ENCODE measurements at regions not wholly inside any gene's neighbourhood (a gene's known extent, or its start where the extent isn't known, plus 50 kb on each side); places are given as distances from the start of the nearest gene placed in this dataset.

GRCh38 chr7:119465798-119466305, 807.1 kb upstream of the KCND2 start:
- H3K4me1 ChIP-seq, result no peaks in the 10 kb centered on the region
- H3K9me3 ChIP-seq, result no peaks in the 10 kb centered on the region
- no peaks in the 10 kb centered on the region for H3K36me3 ChIP-seq
- intact Hi-C loops (cut with DNase I), result no loop called here
- no peaks in the 10 kb centered on the region for H3K27me3 ChIP-seq
- ATAC-seq (no peak), DNase-seq (no peak)
- no peak overlapping the region for H3K4me3 ChIP-seq
- TF ChIP-seq CTCF (IDR thresholded peaks at IDR 0.05), result no peak
- H3K27ac ChIP-seq, result no peak overlapping the region
- 18 to 19% methylated on average over 1 of the region's 1 CpG for WGBS, 2 donors

- ATAC-seq, result no peak
- H3K36me3 ChIP-seq, result no peaks in the 10 kb centered on the region
- no peak for TF ChIP-seq CTCF (IDR thresholded peaks at IDR 0.05)
- H3K27me3 ChIP-seq, result no peaks in the 10 kb centered on the region
- intact Hi-C loops (cut with DNase I), result no loop called here
- H3K27ac ChIP-seq, result no peak overlapping the region
- no peaks in the 10 kb centered on the region for H3K9me3 ChIP-seq
- DNase-seq, result no peak
- 42 to 43% methylated on average over 7 of the region's 7 CpGs for WGBS, 2 donors
- H3K4me3 ChIP-seq, result no peak overlapping the region
- H3K4me1 ChIP-seq, result no peaks in the 10 kb centered on the region
Measured at GRCh38 chr7:119472408-119473038, 800.5 kb upstream of the KCND2 start.

GRCh38 chr7:119482209-119482608, 790.8 kb upstream of the KCND2 start:
- Histone ChIP-seq H3K27me3 (no peaks in the 10 kb centered on the region), H3K27ac (no peak overlapping the region), H3K4me3 (no peak overlapping the region), H3K9me3 (peaks cover 0 to 10% (median 0%) of the 10 kb centered on the region in 11 donors), H3K36me3 (no peaks in the 10 kb centered on the region), H3K4me1 (no peaks in the 10 kb centered on the region)
- ATAC-seq (no peak), DNase-seq (no peak)
- WGBS, 2 donors, result 15 to 18% methylated on average over 4 of the region's 4 CpGs
- intact Hi-C loops (cut with DNase I), result no loop called here
- TF ChIP-seq CTCF (IDR thresholded peaks at IDR 0.05), result peak in 1 of 9 donors; percentile 11

- 23 to 38% methylated on average over 2 of the region's 2 CpGs for WGBS, 2 donors
- H3K4me3 ChIP-seq, result no peak overlapping the region
- H3K36me3 ChIP-seq, result no peaks in the 10 kb centered on the region
- no peak for TF ChIP-seq CTCF (IDR thresholded peaks at IDR 0.05)
- ATAC-seq, result no peak
- no peak overlapping the region for H3K27ac ChIP-seq
- H3K27me3 ChIP-seq, result no peaks in the 10 kb centered on the region
- intact Hi-C loops (cut with DNase I), result no loop called here
- DNase-seq, result no peak
- H3K9me3 ChIP-seq, result peaks cover 0 to 11% (median 0%) of the 10 kb centered on the region in 11 donors
- H3K4me1 ChIP-seq, result no peaks in the 10 kb centered on the region
Measured at GRCh38 chr7:119482671-119483070, 790.3 kb upstream of the KCND2 start.

Data from heart right ventricle (tissue), 16 donors.